H1 (cell line): ENCODE measurements at regions not wholly inside any gene's neighbourhood (a gene's known extent, or its start where the extent isn't known, plus 50 kb on each side); places are given as distances from the start of the nearest gene placed in this dataset.

Source experiments
- CHD7 ChIP-seq: fragments of 300-600 bp; sonication (generic); IDR thresholded peaks from 2 replicates; pipeline ENCODE4 v1.7.1; 2012; ENCODE audit warnings: low read length, moderate library complexity, mild to moderate bottlenecking, inconsistent platforms; ENCODE audit not compliant: insufficient replicate concordance
- POLR2A ChIP-seq, 2 experiments: IDR thresholded peaks; 1 replicate in 1 of 2; 2 replicates in 1 of 2; pipeline ENCODE4 v1.6.1; 2011; ENCODE audit warnings: low read depth in 2 of 2, low read length in 2 of 2, mild to moderate bottlenecking in 2 of 2; ENCODE audit errors: control extremely low read depth in 1 of 2
- POU5F1 ChIP-seq: IDR thresholded peaks from 2 replicates; pipeline ENCODE4 v1.6.1; 2011; ENCODE audit warnings: low read depth, mild to moderate bottlenecking, low read length, moderate library complexity
- TBP ChIP-seq: IDR thresholded peaks from 2 replicates; pipeline ENCODE4 v1.6.1; 2011; ENCODE audit warnings: low read depth, low read length, improper control_type of control experiment

- no peak for TF ChIP-seq CHD7
- TF ChIP-seq TBP, result no peak
- no peak for TF ChIP-seq POU5F1
- no peak for TF ChIP-seq POLR2A (IDR thresholded peaks at IDR 0.05; ENCODE audit: control extremely low read depth in 1 of 2, low read depth in 2 of 2, low read length in 2 of 2)
These were observed 948.6 kb upstream of the CHAC2 start (continued) for GRCh38 chr2:52818958-52819357.
